Ovary (tissue), 3 donors: ENCODE measurements at regions not wholly inside any gene's neighbourhood (a gene's known extent, or its start where the extent isn't known, plus 50 kb on each side); places are given as distances from the start of the nearest gene placed in this dataset.

Experiments used
- CTCF ChIP-seq, 3 donors: fragments of 450-650 bp in 2 of 3; fragments of 200-600 bp in 1 of 3; IDR thresholded peaks; one replicate each; pipeline versions ENCODE4 v1.5.1 to v1.8.0; 2016 to 2022; ENCODE audit warnings: antibody characterized with exemption in 3 of 3, mild to moderate bottlenecking in 1 of 3
- POLR2A ChIP-seq: fragments of 450-650 bp; IDR thresholded peaks from one replicate; pipeline ENCODE4 v1.6.1; 2017; ENCODE audit warnings: antibody characterized with exemption, mild to moderate bottlenecking, moderate library complexity
- donor health status: DM: no; HTN: no; CAD: no.

- TF ChIP-seq CTCF (IDR thresholded peaks at IDR 0.05) (no peak), POLR2A (no peak)
Observed at GRCh38 chr12:131529196-131530040, 181.5 kb upstream of the SFSWAP start.
